ENCODE measurements at regions not wholly inside any gene's neighbourhood (a gene's known extent, or its start where the extent isn't known, plus 50 kb on each side); places are given as distances from the start of the nearest gene placed in this dataset.

- TF ChIP-seq TEAD1 (CRISPR knock-in tag; IDR thresholded peaks at IDR 0.05) (no peak), PRRX2 (CRISPR knock-in tag; IDR thresholded peaks at IDR 0.05) (no peak)
Measured at GRCh38 chr20:52552181-52552872, 360.7 kb upstream of the ZFP64 start (continued).

GRCh38 chr20:52542131-52542530 is 350.6 kb upstream of the ZFP64 start:
- no peaks in the 10 kb centered on the region for H3K4me1 Mint-ChIP-seq
- ATAC-seq (no peak), DNase-seq (ENCODE audit: low spot score) (no peak)
- peaks cover 46% of the 10 kb centered on the region for H3K9me3 Mint-ChIP-seq
- POLR2A ChIA-PET, result no interaction called here
- H3K27ac Mint-ChIP-seq, result no peak overlapping the region
- H3K4me3 Mint-ChIP-seq, result no peak overlapping the region
- H3K36me3 Mint-ChIP-seq, result peaks cover 27% of the 10 kb centered on the region
- peaks cover 10% of the 10 kb centered on the region for H3K27me3 Mint-ChIP-seq (ENCODE audit: low read depth)
- CTCF ChIA-PET, result no interaction called here
- no peak for TF ChIP-seq MAX (CRISPR knock-in tag; IDR thresholded peaks at IDR 0.05)

- ChIA-PET POLR2A (no interaction called here), CTCF (interaction anchor here (1.0 kb wide), 1 partner anchor 228 kb away, joined by 3 read pairs; no protein-coding TSS in a partner anchor)
- ATAC-seq, result no peak
- H3K27me3 Mint-ChIP-seq (ENCODE audit: low read depth), result peaks cover 10% of the 10 kb centered on the region
- no peak overlapping the region for H3K4me3 Mint-ChIP-seq
- TF ChIP-seq, protein P1, sequence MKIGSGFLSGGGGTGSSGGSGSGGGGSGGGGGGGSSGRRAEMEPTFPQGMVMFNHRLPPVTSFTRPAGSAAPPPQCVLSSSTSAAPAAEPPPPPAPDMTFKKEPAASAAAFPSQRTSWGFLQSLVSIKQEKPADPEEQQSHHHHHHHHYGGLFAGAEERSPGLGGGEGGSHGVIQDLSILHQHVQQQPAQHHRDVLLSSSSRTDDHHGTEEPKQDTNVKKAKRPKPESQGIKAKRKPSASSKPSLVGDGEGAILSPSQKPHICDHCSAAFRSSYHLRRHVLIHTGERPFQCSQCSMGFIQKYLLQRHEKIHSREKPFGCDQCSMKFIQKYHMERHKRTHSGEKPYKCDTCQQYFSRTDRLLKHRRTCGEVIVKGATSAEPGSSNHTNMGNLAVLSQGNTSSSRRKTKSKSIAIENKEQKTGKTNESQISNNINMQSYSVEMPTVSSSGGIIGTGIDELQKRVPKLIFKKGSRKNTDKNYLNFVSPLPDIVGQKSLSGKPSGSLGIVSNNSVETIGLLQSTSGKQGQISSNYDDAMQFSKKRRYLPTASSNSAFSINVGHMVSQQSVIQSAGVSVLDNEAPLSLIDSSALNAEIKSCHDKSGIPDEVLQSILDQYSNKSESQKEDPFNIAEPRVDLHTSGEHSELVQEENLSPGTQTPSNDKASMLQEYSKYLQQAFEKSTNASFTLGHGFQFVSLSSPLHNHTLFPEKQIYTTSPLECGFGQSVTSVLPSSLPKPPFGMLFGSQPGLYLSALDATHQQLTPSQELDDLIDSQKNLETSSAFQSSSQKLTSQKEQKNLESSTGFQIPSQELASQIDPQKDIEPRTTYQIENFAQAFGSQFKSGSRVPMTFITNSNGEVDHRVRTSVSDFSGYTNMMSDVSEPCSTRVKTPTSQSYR (CRISPR knock-in tag; IDR thresholded peaks at IDR 0.05), result no peak
- TF ChIP-seq, protein P2, sequence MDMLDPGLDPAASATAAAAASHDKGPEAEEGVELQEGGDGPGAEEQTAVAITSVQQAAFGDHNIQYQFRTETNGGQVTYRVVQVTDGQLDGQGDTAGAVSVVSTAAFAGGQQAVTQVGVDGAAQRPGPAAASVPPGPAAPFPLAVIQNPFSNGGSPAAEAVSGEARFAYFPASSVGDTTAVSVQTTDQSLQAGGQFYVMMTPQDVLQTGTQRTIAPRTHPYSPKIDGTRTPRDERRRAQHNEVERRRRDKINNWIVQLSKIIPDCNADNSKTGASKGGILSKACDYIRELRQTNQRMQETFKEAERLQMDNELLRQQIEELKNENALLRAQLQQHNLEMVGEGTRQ (CRISPR knock-in tag; IDR thresholded peaks at IDR 0.05), result no peak
- TF ChIP-seq FOXJ3 (CRISPR knock-in tag; IDR thresholded peaks at IDR 0.05; ENCODE audit: borderline replicate concordance) (no peak), ZNF317 (CRISPR knock-in tag; IDR thresholded peaks at IDR 0.05; ENCODE audit: borderline replicate concordance, low read depth) (no peak), TEAD1 (CRISPR knock-in tag; IDR thresholded peaks at IDR 0.05) (no peak), NR3C1 (CRISPR knock-in tag; conservative IDR thresholded peaks at IDR 0.05; ENCODE audit: low read depth) (no peak), ZNF121 (CRISPR knock-in tag; IDR thresholded peaks at IDR 0.05) (no peak), NR2C2 (CRISPR knock-in tag; IDR thresholded peaks at IDR 0.05) (no peak), TEAD4 (CRISPR knock-in tag; IDR thresholded peaks at IDR 0.05) (no peak)
- TF ChIP-seq, protein P3, sequence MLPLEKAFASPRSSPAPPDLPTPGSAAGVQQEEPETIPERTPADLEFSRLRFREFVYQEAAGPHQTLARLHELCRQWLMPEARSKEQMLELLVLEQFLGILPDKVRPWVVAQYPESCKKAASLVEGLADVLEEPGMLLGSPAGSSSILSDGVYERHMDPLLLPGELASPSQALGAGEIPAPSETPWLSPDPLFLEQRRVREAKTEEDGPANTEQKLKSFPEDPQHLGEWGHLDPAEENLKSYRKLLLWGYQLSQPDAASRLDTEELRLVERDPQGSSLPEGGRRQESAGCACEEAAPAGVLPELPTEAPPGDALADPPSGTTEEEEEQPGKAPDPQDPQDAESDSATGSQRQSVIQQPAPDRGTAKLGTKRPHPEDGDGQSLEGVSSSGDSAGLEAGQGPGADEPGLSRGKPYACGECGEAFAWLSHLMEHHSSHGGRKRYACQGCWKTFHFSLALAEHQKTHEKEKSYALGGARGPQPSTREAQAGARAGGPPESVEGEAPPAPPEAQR (CRISPR knock-in tag; IDR thresholded peaks at IDR 0.05), result no peak
- no peak for DNase-seq (ENCODE audit: low spot score)
- H3K9me3 Mint-ChIP-seq, result peaks cover 38% of the 10 kb centered on the region
- no peaks in the 10 kb centered on the region for H3K4me1 Mint-ChIP-seq
- no peak overlapping the region for H3K27ac Mint-ChIP-seq
- H3K36me3 Mint-ChIP-seq, result peaks cover 27% of the 10 kb centered on the region
Measured at GRCh38 chr20:52540509-52540908, 348.9 kb upstream of the ZFP64 start.

GRCh38 chr20:52539891-52540290 is 348.3 kb upstream of the ZFP64 start:
- ChIA-PET POLR2A (no interaction called here), CTCF (interaction anchor here (1.0 kb wide), 1 partner anchor 227 kb away, joined by 3 read pairs; no protein-coding TSS in a partner anchor)
- no peaks in the 10 kb centered on the region for H3K4me1 Mint-ChIP-seq
- no peak overlapping the region for H3K27ac Mint-ChIP-seq
- no peak for TF ChIP-seq ATF2 (CRISPR knock-in tag; IDR thresholded peaks at IDR 0.05; ENCODE audit: borderline replicate concordance, low read depth)
- TF ChIP-seq CREB1 (CRISPR knock-in tag; IDR thresholded peaks at IDR 0.05), result no peak
- no peak for TF ChIP-seq IRF2 (CRISPR knock-in tag; IDR thresholded peaks at IDR 0.05; ENCODE audit: borderline replicate concordance, low read depth)
- no peak for TF ChIP-seq ATF3 (CRISPR knock-in tag; conservative IDR thresholded peaks at IDR 0.05)
- TF ChIP-seq, protein P4, sequence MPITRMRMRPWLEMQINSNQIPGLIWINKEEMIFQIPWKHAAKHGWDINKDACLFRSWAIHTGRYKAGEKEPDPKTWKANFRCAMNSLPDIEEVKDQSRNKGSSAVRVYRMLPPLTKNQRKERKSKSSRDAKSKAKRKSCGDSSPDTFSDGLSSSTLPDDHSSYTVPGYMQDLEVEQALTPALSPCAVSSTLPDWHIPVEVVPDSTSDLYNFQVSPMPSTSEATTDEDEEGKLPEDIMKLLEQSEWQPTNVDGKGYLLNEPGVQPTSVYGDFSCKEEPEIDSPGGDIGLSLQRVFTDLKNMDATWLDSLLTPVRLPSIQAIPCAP (CRISPR knock-in tag; IDR thresholded peaks at IDR 0.05), result no peak
- TF ChIP-seq ZNF263 (CRISPR knock-in tag; IDR thresholded peaks at IDR 0.05; ENCODE audit: low read depth), result no peak
- no peak for TF ChIP-seq NR2C2 (CRISPR knock-in tag; IDR thresholded peaks at IDR 0.05)
- peaks cover 32% of the 10 kb centered on the region for H3K9me3 Mint-ChIP-seq
- ATAC-seq, result no peak
- H3K36me3 Mint-ChIP-seq, result peaks cover 27% of the 10 kb centered on the region
- DNase-seq (ENCODE audit: low spot score), result no peak
- H3K4me3 Mint-ChIP-seq, result no peak overlapping the region
- H3K27me3 Mint-ChIP-seq (ENCODE audit: low read depth), result peaks cover 7% of the 10 kb centered on the region

Measured in WTC11 (cell line).